ENCODE measurements at regions not wholly inside any gene's neighbourhood (a gene's known extent, or its start where the extent isn't known, plus 50 kb on each side); places are given as distances from the start of the nearest gene placed in this dataset.

- TF ChIP-seq, protein P1, sequence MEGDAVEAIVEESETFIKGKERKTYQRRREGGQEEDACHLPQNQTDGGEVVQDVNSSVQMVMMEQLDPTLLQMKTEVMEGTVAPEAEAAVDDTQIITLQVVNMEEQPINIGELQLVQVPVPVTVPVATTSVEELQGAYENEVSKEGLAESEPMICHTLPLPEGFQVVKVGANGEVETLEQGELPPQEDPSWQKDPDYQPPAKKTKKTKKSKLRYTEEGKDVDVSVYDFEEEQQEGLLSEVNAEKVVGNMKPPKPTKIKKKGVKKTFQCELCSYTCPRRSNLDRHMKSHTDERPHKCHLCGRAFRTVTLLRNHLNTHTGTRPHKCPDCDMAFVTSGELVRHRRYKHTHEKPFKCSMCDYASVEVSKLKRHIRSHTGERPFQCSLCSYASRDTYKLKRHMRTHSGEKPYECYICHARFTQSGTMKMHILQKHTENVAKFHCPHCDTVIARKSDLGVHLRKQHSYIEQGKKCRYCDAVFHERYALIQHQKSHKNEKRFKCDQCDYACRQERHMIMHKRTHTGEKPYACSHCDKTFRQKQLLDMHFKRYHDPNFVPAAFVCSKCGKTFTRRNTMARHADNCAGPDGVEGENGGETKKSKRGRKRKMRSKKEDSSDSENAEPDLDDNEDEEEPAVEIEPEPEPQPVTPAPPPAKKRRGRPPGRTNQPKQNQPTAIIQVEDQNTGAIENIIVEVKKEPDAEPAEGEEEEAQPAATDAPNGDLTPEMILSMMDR (IDR thresholded peaks at IDR 0.05; ENCODE audit: low read length) = no peak
- no peak for TF ChIP-seq EZH2phosphoT487 (IDR thresholded peaks at IDR 0.05; ENCODE audit: low read length)
- TF ChIP-seq EZH2 (optimal IDR thresholded peaks at IDR 0.05; ENCODE audit: low read depth, low read length) = no peak
Measured at GRCh38 chr9:78584589-78584988, 287.7 kb downstream of the PSAT1 start.
